Stimulated activated CD4-positive, alpha-beta T cell treated with anti-CD3 and anti-CD28 coated beads, Interleukin-1b, Interleukin-23, amount 100 ng/mL, for 48 hours (primary cell): ENCODE measurements at regions not wholly inside any gene's neighbourhood (a gene's known extent, or its start where the extent isn't known, plus 50 kb on each side); places are given as distances from the start of the nearest gene placed in this dataset.
"Not testable (repeated sequence)": the region's sequence is repeated elsewhere in the genome, so short reads cannot be mapped to it uniquely, and the experiment has no call there.

Experiments used
- DNase-seq: peaks from one replicate; pipeline ENCODE4 v3.0.0-alpha.2; 2020

- no peak for DNase-seq
These were observed 89.1 kb upstream of the USP24 start for GRCh38 chr1:55304229-55304740.

- DNase-seq, result no peak
These were observed 87.8 kb upstream of the USP24 start for GRCh38 chr1:55302972-55303371.

- no peak for DNase-seq
These were observed 86.7 kb upstream of the USP24 start for GRCh38 chr1:55301912-55302311.

- no peak for DNase-seq
These were observed 85.8 kb upstream of the USP24 start for GRCh38 chr1:55300975-55301374.

- DNase-seq, result no peak
These were observed 83.2 kb upstream of the USP24 start for GRCh38 chr1:55298167-55298894.

GRCh38 chr1:55296247-55296646 is 81.1 kb upstream of the USP24 start:
- DNase-seq, result not testable (repeated sequence)

- DNase-seq, result no peak
These were observed 74.5 kb upstream of the USP24 start for GRCh38 chr1:55289614-55290013.

- DNase-seq, result no peak
These were observed 73.9 kb upstream of the USP24 start for GRCh38 chr1:55289042-55289441.

- DNase-seq, result no peak
These were observed 73.1 kb upstream of the USP24 start for GRCh38 chr1:55288245-55288644.

- no peak for DNase-seq
These were observed 72.6 kb upstream of the USP24 start for GRCh38 chr1:55287723-55288122.

GRCh38 chr1:55286856-55287602 is 71.9 kb upstream of the USP24 start:
- DNase-seq, result peak; percentile 29

GRCh38 chr1:55285834-55286233 is 70.7 kb upstream of the USP24 start:
- no peak for DNase-seq

- DNase-seq, result no peak
These were observed 69.7 kb upstream of the USP24 start for GRCh38 chr1:55284856-55285255.

GRCh38 chr1:55282058-55282457 is 66.9 kb upstream of the USP24 start:
- DNase-seq, result no peak

GRCh38 chr1:55280731-55281130 is 65.6 kb upstream of the USP24 start:
- no peak for DNase-seq

- no peak for DNase-seq
These were observed 64.5 kb upstream of the USP24 start for GRCh38 chr1:55279627-55280026.

GRCh38 chr1:55278378-55278777 is 63.2 kb upstream of the USP24 start:
- no peak for DNase-seq

GRCh38 chr1:55277377-55278130 is 62.4 kb upstream of the USP24 start:
- peak; percentile 89 for DNase-seq

- DNase-seq, result no peak
These were observed 61.7 kb upstream of the USP24 start for GRCh38 chr1:55276671-55277376.

GRCh38 chr1:55275941-55276341 is 60.8 kb upstream of the USP24 start:
- DNase-seq, result no peak

GRCh38 chr1:55275151-55275748 is 60.1 kb upstream of the USP24 start:
- no peak for DNase-seq

GRCh38 chr1:55272994-55273393 is 57.8 kb upstream of the USP24 start:
- no peak for DNase-seq
